ENCODE measurements at regions not wholly inside any gene's neighbourhood (a gene's known extent, or its start where the extent isn't known, plus 50 kb on each side); places are given as distances from the start of the nearest gene placed in this dataset.
"Not testable (repeated sequence)": the region's sequence is repeated elsewhere in the genome, so short reads cannot be mapped to it uniquely, and the experiment has no call there.

- Mint-ChIP-seq H3K36me3 (ENCODE audit: low read depth) (no peaks in the 10 kb centered on the region), H3K4me1 (ENCODE audit: low read depth) (no peaks in the 10 kb centered on the region), H3K9me3 (peaks cover 25% of the 10 kb centered on the region), H3K27me3 (no peaks in the 10 kb centered on the region), H3K27ac (no peak overlapping the region), H3K4me3 (no peak overlapping the region)
- intact Hi-C loops (cut with micrococcal nuclease) = no loop called here
Observed at GRCh38 chr13:83761631-83762030, 120.6 kb downstream of the SLITRK1 start.

- H3K4me1 Mint-ChIP-seq (ENCODE audit: low read depth); H3K27ac Mint-ChIP-seq; intact Hi-C loops (cut with micrococcal nuclease); H3K4me3 Mint-ChIP-seq; H3K27me3 Mint-ChIP-seq; H3K36me3 Mint-ChIP-seq (ENCODE audit: low read depth): not testable (repeated sequence)
- peaks cover 61% of the 10 kb centered on the region for H3K9me3 Mint-ChIP-seq
Observed at GRCh38 chr13:83755210-83755609, 127.1 kb downstream of the SLITRK1 start.

- Mint-ChIP-seq H3K27me3 (no peaks in the 10 kb centered on the region), H3K36me3 (ENCODE audit: low read depth) (no peaks in the 10 kb centered on the region), H3K9me3 (peaks cover 64% of the 10 kb centered on the region), H3K4me3 (no peak overlapping the region), H3K4me1 (ENCODE audit: low read depth) (no peaks in the 10 kb centered on the region), H3K27ac (no peak overlapping the region)
- intact Hi-C loops (cut with micrococcal nuclease) = no loop called here
Observed at GRCh38 chr13:83753912-83754624, 128.2 kb downstream of the SLITRK1 start.

GRCh38 chr13:83752141-83752540 lies 130.1 kb downstream of the SLITRK1 start:
- no peaks in the 10 kb centered on the region for H3K4me1 Mint-ChIP-seq (ENCODE audit: low read depth)
- H3K4me3 Mint-ChIP-seq = no peak overlapping the region
- no peaks in the 10 kb centered on the region for H3K36me3 Mint-ChIP-seq (ENCODE audit: low read depth)
- no peak overlapping the region for H3K27ac Mint-ChIP-seq
- H3K27me3 Mint-ChIP-seq = no peaks in the 10 kb centered on the region
- H3K9me3 Mint-ChIP-seq = peaks cover 59% of the 10 kb centered on the region
- intact Hi-C loops (cut with micrococcal nuclease) = no loop called here

DNA sequence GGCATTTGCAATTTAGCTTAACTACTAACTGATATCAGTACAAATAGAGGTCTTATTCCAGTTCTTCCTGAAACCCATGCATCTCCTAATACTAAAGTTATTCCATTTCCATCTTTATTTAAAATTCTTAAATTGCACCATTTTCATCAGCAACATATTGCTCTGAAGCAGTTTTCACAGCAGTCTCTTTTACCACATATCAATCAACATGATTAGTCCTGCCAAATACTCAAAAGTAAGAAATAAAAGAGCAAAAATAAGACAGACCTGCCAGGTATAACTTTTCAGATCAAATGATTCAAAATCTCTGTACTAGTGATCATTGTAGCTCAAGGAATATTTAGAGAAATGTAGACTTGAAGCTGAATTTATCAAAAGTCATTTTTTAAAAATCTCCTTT lies 141.7 kb downstream of the SLITRK1 start:
- Mint-ChIP-seq H3K27ac (no peak overlapping the region), H3K36me3 (ENCODE audit: low read depth) (no peaks in the 10 kb centered on the region), H3K4me1 (ENCODE audit: low read depth) (no peaks in the 10 kb centered on the region), H3K4me3 (no peak overlapping the region), H3K9me3 (peaks cover 9% of the 10 kb centered on the region), H3K27me3 (no peaks in the 10 kb centered on the region)
- intact Hi-C loops (cut with micrococcal nuclease) = no loop called here

DNA sequence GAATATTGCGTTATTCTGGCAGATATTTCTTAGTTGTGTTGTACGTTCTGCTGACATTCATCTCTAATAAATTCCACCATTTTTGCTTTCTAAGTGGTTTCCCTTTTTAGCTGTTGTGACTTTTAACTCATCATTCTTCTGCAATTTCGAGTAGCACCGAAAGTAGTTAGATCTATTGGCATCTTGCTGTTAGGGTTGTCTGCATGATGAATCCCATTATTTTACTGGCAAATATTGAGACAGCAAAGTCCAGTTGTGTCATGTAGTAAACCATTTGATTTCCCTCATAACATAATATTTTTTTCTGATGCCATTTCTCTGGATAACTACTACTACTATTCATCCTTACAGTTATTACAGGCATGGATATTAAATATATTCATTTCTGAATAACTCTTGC lies 143.9 kb downstream of the SLITRK1 start:
- Mint-ChIP-seq H3K27me3 (no peaks in the 10 kb centered on the region), H3K27ac (no peak overlapping the region), H3K4me1 (ENCODE audit: low read depth) (no peaks in the 10 kb centered on the region), H3K36me3 (ENCODE audit: low read depth) (no peaks in the 10 kb centered on the region), H3K4me3 (no peak overlapping the region), H3K9me3 (peaks cover 9% of the 10 kb centered on the region)
- intact Hi-C loops (cut with micrococcal nuclease) = no loop called here

- H3K9me3 Mint-ChIP-seq = no peaks in the 10 kb centered on the region
- no peaks in the 10 kb centered on the region for H3K4me1 Mint-ChIP-seq (ENCODE audit: low read depth)
- no peak overlapping the region for H3K4me3 Mint-ChIP-seq
- H3K27me3 Mint-ChIP-seq = no peaks in the 10 kb centered on the region
- intact Hi-C loops (cut with micrococcal nuclease) = no loop called here
- H3K27ac Mint-ChIP-seq = no peak overlapping the region
- no peaks in the 10 kb centered on the region for H3K36me3 Mint-ChIP-seq (ENCODE audit: low read depth)
Observed at GRCh38 chr13:83733293-83733692, 149.0 kb downstream of the SLITRK1 start.

GRCh38 chr13:83732755-83733154 lies 149.5 kb downstream of the SLITRK1 start:
- Mint-ChIP-seq H3K4me1 (ENCODE audit: low read depth) (no peaks in the 10 kb centered on the region), H3K27ac (no peak overlapping the region), H3K27me3 (no peaks in the 10 kb centered on the region), H3K4me3 (no peak overlapping the region), H3K9me3 (no peaks in the 10 kb centered on the region), H3K36me3 (ENCODE audit: low read depth) (no peaks in the 10 kb centered on the region)
- intact Hi-C loops (cut with micrococcal nuclease) = no loop called here

GRCh38 chr13:83731113-83731512 lies 151.2 kb downstream of the SLITRK1 start:
- H3K9me3 Mint-ChIP-seq = no peaks in the 10 kb centered on the region
- intact Hi-C loops (cut with micrococcal nuclease) = no loop called here

DNA sequence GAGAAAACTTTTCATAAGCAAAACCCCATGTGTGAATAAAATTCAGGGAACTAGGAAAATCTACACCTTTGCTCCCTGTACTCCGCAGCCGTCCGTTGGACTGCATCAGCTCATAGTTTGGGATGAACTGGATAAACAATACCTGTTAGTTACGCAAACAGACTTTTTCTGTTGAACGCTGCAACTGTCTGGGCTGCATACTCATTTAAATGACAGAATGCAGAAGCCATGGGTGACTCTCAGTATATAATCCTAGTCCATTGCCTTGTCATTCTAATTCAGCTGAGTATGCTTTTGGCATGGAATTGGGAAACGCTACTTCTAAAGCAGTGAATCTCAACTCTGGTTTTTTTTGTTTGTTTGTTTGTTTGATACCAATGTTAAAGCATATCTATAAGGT lies 151.6 kb downstream of the SLITRK1 start:
- Mint-ChIP-seq H3K36me3 (ENCODE audit: low read depth) (no peaks in the 10 kb centered on the region), H3K27me3 (no peaks in the 10 kb centered on the region), H3K4me3 (no peak overlapping the region), H3K9me3 (no peaks in the 10 kb centered on the region), H3K27ac (no peak overlapping the region), H3K4me1 (ENCODE audit: low read depth) (no peaks in the 10 kb centered on the region)
- intact Hi-C loops (cut with micrococcal nuclease) = no loop called here

More at GRCh38 chr13:83731113-83731512, 151.2 kb downstream of the SLITRK1 start:
- Mint-ChIP-seq H3K27ac (no peak overlapping the region), H3K4me3 (no peak overlapping the region), H3K27me3 (no peaks in the 10 kb centered on the region), H3K36me3 (ENCODE audit: low read depth) (no peaks in the 10 kb centered on the region), H3K4me1 (ENCODE audit: low read depth) (no peaks in the 10 kb centered on the region)

- no peaks in the 10 kb centered on the region for H3K27me3 Mint-ChIP-seq
- H3K4me3 Mint-ChIP-seq = no peak overlapping the region
- peaks cover 15% of the 10 kb centered on the region for H3K9me3 Mint-ChIP-seq
- no peaks in the 10 kb centered on the region for H3K4me1 Mint-ChIP-seq (ENCODE audit: low read depth)
- intact Hi-C loops (cut with micrococcal nuclease) = no loop called here
- H3K36me3 Mint-ChIP-seq (ENCODE audit: low read depth) = no peaks in the 10 kb centered on the region
- no peak overlapping the region for H3K27ac Mint-ChIP-seq
Observed at GRCh38 chr13:83722443-83722842, 159.8 kb downstream of the SLITRK1 start.

GRCh38 chr13:83716121-83716520 lies 166.2 kb downstream of the SLITRK1 start:
- intact Hi-C loops (cut with micrococcal nuclease) = no loop called here
- H3K4me3 Mint-ChIP-seq = no peak overlapping the region
- H3K27ac Mint-ChIP-seq = no peak overlapping the region
- H3K9me3 Mint-ChIP-seq = peaks cover 18% of the 10 kb centered on the region
- no peaks in the 10 kb centered on the region for H3K36me3 Mint-ChIP-seq (ENCODE audit: low read depth)
- no peaks in the 10 kb centered on the region for H3K27me3 Mint-ChIP-seq
- H3K4me1 Mint-ChIP-seq (ENCODE audit: low read depth) = no peaks in the 10 kb centered on the region

DNA sequence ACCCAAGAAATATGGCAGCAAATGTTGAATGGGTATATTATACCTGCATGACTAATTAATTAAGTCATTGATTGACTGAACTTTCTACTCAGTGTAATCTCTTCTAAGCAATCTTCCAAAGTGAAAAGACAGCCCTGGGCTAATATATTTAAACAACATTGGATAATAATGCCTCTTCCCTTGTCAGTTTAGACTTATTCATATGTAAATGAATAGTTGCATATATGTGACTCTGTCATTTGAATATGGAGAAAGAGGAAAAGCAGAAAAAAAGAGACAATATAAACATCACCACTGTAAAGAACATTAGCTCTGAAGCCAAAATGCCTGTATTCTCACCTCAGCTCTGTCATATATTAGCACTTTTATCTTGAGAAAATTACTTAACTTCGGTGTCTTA lies 168.0 kb downstream of the SLITRK1 start:
- H3K36me3 Mint-ChIP-seq (ENCODE audit: low read depth) = no peaks in the 10 kb centered on the region
- H3K4me1 Mint-ChIP-seq (ENCODE audit: low read depth) = no peaks in the 10 kb centered on the region
- intact Hi-C loops (cut with micrococcal nuclease) = no loop called here
- H3K27me3 Mint-ChIP-seq = no peaks in the 10 kb centered on the region
- H3K27ac Mint-ChIP-seq = no peak overlapping the region
- no peak overlapping the region for H3K4me3 Mint-ChIP-seq
- H3K9me3 Mint-ChIP-seq = peaks cover 15% of the 10 kb centered on the region

- Mint-ChIP-seq H3K4me1 (ENCODE audit: low read depth) (no peaks in the 10 kb centered on the region), H3K4me3 (no peak overlapping the region), H3K36me3 (ENCODE audit: low read depth) (no peaks in the 10 kb centered on the region), H3K27ac (no peak overlapping the region), H3K27me3 (no peaks in the 10 kb centered on the region), H3K9me3 (no peaks in the 10 kb centered on the region)
- intact Hi-C loops (cut with micrococcal nuclease) = no loop called here
Observed at GRCh38 chr13:83710133-83710515, 172.2 kb downstream of the SLITRK1 start.

DNA sequence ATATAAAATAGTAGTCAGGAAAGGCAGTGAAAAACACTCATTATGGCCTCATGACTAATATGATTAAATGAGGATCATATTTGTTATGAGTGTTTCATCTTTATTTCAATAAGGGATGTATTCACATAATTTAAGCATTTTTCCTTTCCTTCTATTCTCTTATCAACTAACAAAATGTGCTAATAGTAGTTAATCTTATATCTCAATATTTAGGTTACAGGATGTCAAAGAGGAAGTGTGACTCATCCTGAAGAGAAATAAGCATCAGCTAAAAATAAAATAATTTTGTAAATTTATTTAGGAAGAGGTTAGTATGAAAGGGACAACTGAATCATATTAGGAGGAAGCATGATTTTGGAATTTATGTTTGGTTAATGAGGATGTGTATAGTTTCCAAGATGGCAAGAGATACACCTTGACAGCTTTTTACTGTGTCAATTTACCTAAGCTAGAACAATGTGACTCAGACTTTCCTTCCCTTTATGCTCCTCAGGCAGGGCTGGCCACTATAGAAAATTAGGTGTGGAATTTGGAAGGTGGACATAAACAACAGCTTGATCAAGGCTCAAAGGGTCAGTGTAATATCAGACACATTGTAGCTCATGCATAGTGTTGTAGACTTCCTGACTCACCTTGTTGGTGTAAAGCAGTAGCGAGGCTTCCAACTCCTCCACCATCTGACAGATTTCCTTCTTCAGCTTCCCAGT lies 172.7 kb downstream of the SLITRK1 start:
- Mint-ChIP-seq H3K27me3 (no peaks in the 10 kb centered on the region), H3K4me1 (ENCODE audit: low read depth) (no peaks in the 10 kb centered on the region), H3K27ac (no peak overlapping the region), H3K9me3 (no peaks in the 10 kb centered on the region), H3K4me3 (no peak overlapping the region), H3K36me3 (ENCODE audit: low read depth) (no peaks in the 10 kb centered on the region)
- intact Hi-C loops (cut with micrococcal nuclease) = no loop called here

All from dendritic cell treated with granulocyte-macrophage colony-stimulating factor and Interleukin-4, amounts not matched to agents 40 ng/mL and 50 ng/mL, for 4 days (primary cell).